22Rv1 (cell line): ENCODE measurements at regions not wholly inside any gene's neighbourhood (a gene's known extent, or its start where the extent isn't known, plus 50 kb on each side); places are given as distances from the start of the nearest gene placed in this dataset.
"Not testable (repeated sequence)": the region's sequence is repeated elsewhere in the genome, so short reads cannot be mapped to it uniquely, and the experiment has no call there.

Experiments
- ZFX ChIP-seq: fragments of 450-650 bp; IDR thresholded peaks from 2 replicates; pipeline ENCODE4 v1.6.1; 2017; ENCODE audit warnings: antibody characterized with exemption, borderline replicate concordance
- TF ChIP-seq, protein P1 (sequence below): fragments of 450-650 bp; IDR thresholded peaks from 2 replicates; pipeline ENCODE4 v1.5.1; 2017; ENCODE audit warnings: mild to moderate bottlenecking

DNA sequence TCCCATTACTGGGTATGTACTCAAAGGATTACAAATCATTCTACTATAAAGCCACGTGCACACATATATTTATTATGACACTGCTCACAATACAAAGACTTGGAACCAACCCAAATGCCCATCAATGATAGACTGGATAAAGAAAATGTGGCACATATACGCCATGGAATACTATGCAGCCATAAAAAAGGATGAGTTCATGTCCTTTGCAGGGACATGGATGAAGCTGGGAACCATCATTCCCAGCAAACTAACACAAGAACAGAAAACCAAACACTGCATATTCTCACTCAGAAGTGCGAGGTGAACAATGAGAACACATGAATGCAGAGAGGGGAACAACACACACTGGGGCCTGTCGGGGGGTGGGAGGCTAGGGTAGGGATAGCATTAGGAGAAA lies 89.6 kb upstream of the CDX4 start:
- TF ChIP-seq, protein P1, sequence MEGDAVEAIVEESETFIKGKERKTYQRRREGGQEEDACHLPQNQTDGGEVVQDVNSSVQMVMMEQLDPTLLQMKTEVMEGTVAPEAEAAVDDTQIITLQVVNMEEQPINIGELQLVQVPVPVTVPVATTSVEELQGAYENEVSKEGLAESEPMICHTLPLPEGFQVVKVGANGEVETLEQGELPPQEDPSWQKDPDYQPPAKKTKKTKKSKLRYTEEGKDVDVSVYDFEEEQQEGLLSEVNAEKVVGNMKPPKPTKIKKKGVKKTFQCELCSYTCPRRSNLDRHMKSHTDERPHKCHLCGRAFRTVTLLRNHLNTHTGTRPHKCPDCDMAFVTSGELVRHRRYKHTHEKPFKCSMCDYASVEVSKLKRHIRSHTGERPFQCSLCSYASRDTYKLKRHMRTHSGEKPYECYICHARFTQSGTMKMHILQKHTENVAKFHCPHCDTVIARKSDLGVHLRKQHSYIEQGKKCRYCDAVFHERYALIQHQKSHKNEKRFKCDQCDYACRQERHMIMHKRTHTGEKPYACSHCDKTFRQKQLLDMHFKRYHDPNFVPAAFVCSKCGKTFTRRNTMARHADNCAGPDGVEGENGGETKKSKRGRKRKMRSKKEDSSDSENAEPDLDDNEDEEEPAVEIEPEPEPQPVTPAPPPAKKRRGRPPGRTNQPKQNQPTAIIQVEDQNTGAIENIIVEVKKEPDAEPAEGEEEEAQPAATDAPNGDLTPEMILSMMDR, result not testable (repeated sequence)
- not testable (repeated sequence) for TF ChIP-seq ZFX
